Uterus (tissue), 2 donors: ENCODE measurements at regions not wholly inside any gene's neighbourhood (a gene's known extent, or its start where the extent isn't known, plus 50 kb on each side); places are given as distances from the start of the nearest gene placed in this dataset.

Experiments
- POLR2A ChIP-seq, 2 donors: fragments of 450-650 bp; IDR thresholded peaks; one replicate each; pipeline ENCODE4 v1.6.1; 2016; ENCODE audit warnings: antibody characterized with exemption in 2 of 2, mild to moderate bottlenecking in 1 of 2, moderate library complexity in 1 of 2
- TF ChIP-seq, protein P1 (sequence below), 4 experiments: fragments of 200-600 bp in 2 of 4; fragments of 450-650 bp in 2 of 4; sonication (generic) in 2 of 4; IDR thresholded peaks; one replicate each; pipeline ENCODE4 v1.5.1; 2016 to 2019; ENCODE audit warnings: antibody characterized with exemption in 4 of 4, mild to moderate bottlenecking in 2 of 4, moderate library complexity in 1 of 4

DNA sequence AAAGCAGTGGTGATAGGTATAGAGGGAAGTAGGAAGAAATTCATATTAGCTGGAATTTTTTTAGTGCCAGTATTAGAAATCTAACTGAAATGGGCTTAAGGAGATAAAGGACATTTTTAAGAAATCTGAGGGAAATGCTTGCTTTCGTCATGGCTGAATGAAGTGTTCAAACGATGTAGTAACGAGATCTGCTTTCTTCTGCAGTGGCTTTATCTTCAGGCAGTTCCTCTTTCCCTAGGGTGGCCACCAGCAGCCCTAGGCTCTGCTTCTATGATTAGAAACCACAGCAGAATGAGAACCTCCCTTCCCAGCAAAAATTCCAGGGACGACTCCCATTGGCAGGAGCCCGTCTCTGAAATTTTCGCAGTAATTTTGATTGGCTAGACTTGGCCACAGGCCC is 163.9 kb upstream of the FRMD6 start:
- TF ChIP-seq, protein P1, sequence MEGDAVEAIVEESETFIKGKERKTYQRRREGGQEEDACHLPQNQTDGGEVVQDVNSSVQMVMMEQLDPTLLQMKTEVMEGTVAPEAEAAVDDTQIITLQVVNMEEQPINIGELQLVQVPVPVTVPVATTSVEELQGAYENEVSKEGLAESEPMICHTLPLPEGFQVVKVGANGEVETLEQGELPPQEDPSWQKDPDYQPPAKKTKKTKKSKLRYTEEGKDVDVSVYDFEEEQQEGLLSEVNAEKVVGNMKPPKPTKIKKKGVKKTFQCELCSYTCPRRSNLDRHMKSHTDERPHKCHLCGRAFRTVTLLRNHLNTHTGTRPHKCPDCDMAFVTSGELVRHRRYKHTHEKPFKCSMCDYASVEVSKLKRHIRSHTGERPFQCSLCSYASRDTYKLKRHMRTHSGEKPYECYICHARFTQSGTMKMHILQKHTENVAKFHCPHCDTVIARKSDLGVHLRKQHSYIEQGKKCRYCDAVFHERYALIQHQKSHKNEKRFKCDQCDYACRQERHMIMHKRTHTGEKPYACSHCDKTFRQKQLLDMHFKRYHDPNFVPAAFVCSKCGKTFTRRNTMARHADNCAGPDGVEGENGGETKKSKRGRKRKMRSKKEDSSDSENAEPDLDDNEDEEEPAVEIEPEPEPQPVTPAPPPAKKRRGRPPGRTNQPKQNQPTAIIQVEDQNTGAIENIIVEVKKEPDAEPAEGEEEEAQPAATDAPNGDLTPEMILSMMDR (IDR thresholded peaks at IDR 0.05), result no peak
- no peak for TF ChIP-seq POLR2A (IDR thresholded peaks at IDR 0.05)
